DOHH2 (cell line): ENCODE measurements at regions not wholly inside any gene's neighbourhood (a gene's known extent, or its start where the extent isn't known, plus 50 kb on each side); places are given as distances from the start of the nearest gene placed in this dataset.

ENCODE experiments used
- CTCF ChIP-seq: fragments of 200-600 bp; sonication (generic); IDR thresholded peaks from one replicate; pipeline ENCODE4 v1.5.1; 2014; ENCODE audit warnings: antibody characterized with exemption, mild to moderate bottlenecking, low read depth, low read length; ENCODE audit not compliant: poor library complexity, severe bottlenecking
- EZH2phosphoT487 ChIP-seq: fragments of 200-600 bp; sonication (generic); IDR thresholded peaks from 2 replicates; pipeline ENCODE4 v1.6.1; 2017; ENCODE audit warnings: borderline replicate concordance, mild to moderate bottlenecking, antibody characterized with exemption, low read length, moderate library complexity, mixed read lengths

- TF ChIP-seq CTCF (no peak), EZH2phosphoT487 (no peak)
Measured at GRCh38 chr17:6941989-6942388, 53.9 kb upstream of the ALOX12 start.
